Keratinocyte (primary cell): ENCODE measurements at regions not wholly inside any gene's neighbourhood (a gene's known extent, or its start where the extent isn't known, plus 50 kb on each side); places are given as distances from the start of the nearest gene placed in this dataset.

Source experiments
- EZH2 ChIP-seq: IDR thresholded peaks from one replicate; pipeline ENCODE4 v1.6.1; 2012; ENCODE audit warnings: inconsistent platforms, mild to moderate bottlenecking, low read length, moderate library complexity
- TF ChIP-seq, protein P1 (sequence below), 3 experiments: IDR thresholded peaks in 1 of 3; conservative IDR thresholded peaks in 1 of 3; optimal IDR thresholded peaks in 1 of 3; 2 replicates in 2 of 3; 3 replicates in 1 of 3; pipeline versions ENCODE3 to v1.5.1; 2011; ENCODE audit warnings: low read length in 3 of 3, mild to moderate bottlenecking in 3 of 3, moderate library complexity in 2 of 3, control low read depth in 1 of 3, inconsistent platforms in 1 of 3; ENCODE audit not compliant: insufficient read depth in 2 of 3; ENCODE audit errors: extremely low read depth in 1 of 3

GRCh38 chr4:164551713-164552040 lies 202.3 kb upstream of the SMIM31 start:
- TF ChIP-seq, protein P1, sequence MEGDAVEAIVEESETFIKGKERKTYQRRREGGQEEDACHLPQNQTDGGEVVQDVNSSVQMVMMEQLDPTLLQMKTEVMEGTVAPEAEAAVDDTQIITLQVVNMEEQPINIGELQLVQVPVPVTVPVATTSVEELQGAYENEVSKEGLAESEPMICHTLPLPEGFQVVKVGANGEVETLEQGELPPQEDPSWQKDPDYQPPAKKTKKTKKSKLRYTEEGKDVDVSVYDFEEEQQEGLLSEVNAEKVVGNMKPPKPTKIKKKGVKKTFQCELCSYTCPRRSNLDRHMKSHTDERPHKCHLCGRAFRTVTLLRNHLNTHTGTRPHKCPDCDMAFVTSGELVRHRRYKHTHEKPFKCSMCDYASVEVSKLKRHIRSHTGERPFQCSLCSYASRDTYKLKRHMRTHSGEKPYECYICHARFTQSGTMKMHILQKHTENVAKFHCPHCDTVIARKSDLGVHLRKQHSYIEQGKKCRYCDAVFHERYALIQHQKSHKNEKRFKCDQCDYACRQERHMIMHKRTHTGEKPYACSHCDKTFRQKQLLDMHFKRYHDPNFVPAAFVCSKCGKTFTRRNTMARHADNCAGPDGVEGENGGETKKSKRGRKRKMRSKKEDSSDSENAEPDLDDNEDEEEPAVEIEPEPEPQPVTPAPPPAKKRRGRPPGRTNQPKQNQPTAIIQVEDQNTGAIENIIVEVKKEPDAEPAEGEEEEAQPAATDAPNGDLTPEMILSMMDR (optimal IDR thresholded peaks at IDR 0.05 in 1 of 3, IDR thresholded peaks at IDR 0.05 in 1 of 3, conservative IDR thresholded peaks at IDR 0.05 in 1 of 3; ENCODE audit: extremely low read depth in 1 of 3, insufficient read depth in 2 of 3, low read length in 3 of 3), result no peak
- no peak for TF ChIP-seq EZH2
